ENCODE measurements at regions not wholly inside any gene's neighbourhood (a gene's known extent, or its start where the extent isn't known, plus 50 kb on each side); places are given as distances from the start of the nearest gene placed in this dataset.

- TF ChIP-seq CTCF (IDR thresholded peaks at IDR 0.05) = no peak
- no peak for TF ChIP-seq POLR2A (IDR thresholded peaks at IDR 0.05)
Observed at GRCh38 chr14:36462890-36463289, 57.1 kb downstream of the NKX2-1 start.

Measured in Peyer's patch (tissue), 4 donors.